Thyroid gland (tissue), 4 donors: ENCODE measurements at regions not wholly inside any gene's neighbourhood (a gene's known extent, or its start where the extent isn't known, plus 50 kb on each side); places are given as distances from the start of the nearest gene placed in this dataset.

Experiments
- CTCF ChIP-seq, 6 experiments: fragments of 200-600 bp in 3 of 6; fragments of 450-650 bp in 3 of 6; sonication (generic) in 3 of 6; IDR thresholded peaks; one replicate each; pipeline ENCODE4 v1.5.1; 2016 to 2019; ENCODE audit warnings: antibody characterized with exemption in 6 of 6, mild to moderate bottlenecking in 2 of 6, inconsistent platforms in 1 of 6, moderate library complexity in 1 of 6
- POLR2A ChIP-seq, 2 donors: fragments of 450-650 bp; IDR thresholded peaks; one replicate each; pipeline ENCODE4 v1.6.1; 2017; ENCODE audit warnings: antibody characterized with exemption in 2 of 2, mild to moderate bottlenecking in 2 of 2, moderate library complexity in 1 of 2

- TF ChIP-seq CTCF (IDR thresholded peaks at IDR 0.05), result no peak
- no peak for TF ChIP-seq POLR2A (IDR thresholded peaks at IDR 0.05)
Measured at GRCh38 chr5:40361378-40361777, 318.3 kb upstream of the PTGER4 start.
